ENCODE measurements at regions not wholly inside any gene's neighbourhood (a gene's known extent, or its start where the extent isn't known, plus 50 kb on each side); places are given as distances from the start of the nearest gene placed in this dataset.

DNA sequence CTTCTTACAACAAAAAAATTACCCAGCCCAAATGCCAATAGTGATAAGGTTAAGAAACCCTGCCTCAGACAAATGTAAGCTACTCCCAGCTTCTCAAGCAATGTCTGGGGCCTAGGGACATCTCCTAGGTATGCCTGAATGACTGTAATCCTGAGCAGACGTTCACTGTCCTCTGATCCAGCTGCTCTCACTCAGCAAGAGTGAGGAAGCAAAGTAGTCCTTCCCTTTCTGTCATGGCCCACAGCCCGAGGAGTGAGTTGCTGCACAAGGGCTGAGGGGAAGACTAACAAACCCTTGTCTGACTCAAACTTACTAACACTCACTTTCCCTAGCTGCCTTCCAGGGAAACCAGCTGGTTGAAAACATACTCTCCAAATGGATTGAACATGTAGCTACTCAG is 124.9 kb upstream of the TNFSF4 start:
- Histone ChIP-seq H3K27me3 (ENCODE audit: control insufficient read depth, insufficient read depth, low read length) (no peaks in the 10 kb centered on the region), H3K4me3 (ENCODE audit: low read depth, low read length) (no peak overlapping the region), H3K9me3 (ENCODE audit: control insufficient read depth, insufficient read depth, low read length) (no peaks in the 10 kb centered on the region), H3K27ac (ENCODE audit: low read depth, low read length) (no peak overlapping the region)
- TF ChIP-seq, protein P1, sequence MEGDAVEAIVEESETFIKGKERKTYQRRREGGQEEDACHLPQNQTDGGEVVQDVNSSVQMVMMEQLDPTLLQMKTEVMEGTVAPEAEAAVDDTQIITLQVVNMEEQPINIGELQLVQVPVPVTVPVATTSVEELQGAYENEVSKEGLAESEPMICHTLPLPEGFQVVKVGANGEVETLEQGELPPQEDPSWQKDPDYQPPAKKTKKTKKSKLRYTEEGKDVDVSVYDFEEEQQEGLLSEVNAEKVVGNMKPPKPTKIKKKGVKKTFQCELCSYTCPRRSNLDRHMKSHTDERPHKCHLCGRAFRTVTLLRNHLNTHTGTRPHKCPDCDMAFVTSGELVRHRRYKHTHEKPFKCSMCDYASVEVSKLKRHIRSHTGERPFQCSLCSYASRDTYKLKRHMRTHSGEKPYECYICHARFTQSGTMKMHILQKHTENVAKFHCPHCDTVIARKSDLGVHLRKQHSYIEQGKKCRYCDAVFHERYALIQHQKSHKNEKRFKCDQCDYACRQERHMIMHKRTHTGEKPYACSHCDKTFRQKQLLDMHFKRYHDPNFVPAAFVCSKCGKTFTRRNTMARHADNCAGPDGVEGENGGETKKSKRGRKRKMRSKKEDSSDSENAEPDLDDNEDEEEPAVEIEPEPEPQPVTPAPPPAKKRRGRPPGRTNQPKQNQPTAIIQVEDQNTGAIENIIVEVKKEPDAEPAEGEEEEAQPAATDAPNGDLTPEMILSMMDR (IDR thresholded peaks at IDR 0.05; ENCODE audit: low read depth, low read length) = no peak
- CTCF ChIA-PET = interaction anchor here (0.8 to 0.9 kb wide), 2 partner anchors 506 to 589 kb away, joined by 3 to 5 read pairs; no protein-coding TSS in a partner anchor
- POLR2A ChIA-PET = no interaction called here
- DNase-seq (ENCODE audit: low read depth, low spot score) = peak; percentile 66

DNA sequence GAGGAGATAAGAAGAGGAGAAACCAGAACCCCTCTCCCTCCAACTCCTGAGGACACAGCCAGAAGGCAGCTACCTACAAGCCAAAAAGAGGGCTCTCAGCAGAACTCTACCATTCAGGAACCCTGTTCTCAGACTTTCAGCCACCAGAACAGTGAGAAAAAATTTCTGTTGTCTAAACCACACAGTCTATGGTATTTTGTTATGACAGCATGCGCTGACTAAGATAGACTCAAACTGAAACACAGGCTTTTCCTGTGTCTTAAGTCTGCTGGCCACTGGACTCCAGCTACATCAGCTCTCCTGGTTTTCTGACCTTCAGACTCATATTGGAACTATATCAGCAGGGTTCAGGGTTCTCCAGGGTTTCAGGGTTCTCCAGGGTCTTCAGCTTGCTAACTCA is 126.5 kb upstream of the TNFSF4 start:
- CTCF ChIA-PET = no interaction called here
- DNase-seq (ENCODE audit: low read depth, low spot score) = no peak
- Histone ChIP-seq H3K9me3 (ENCODE audit: control insufficient read depth, insufficient read depth, low read length) (no peaks in the 10 kb centered on the region), H3K27ac (ENCODE audit: low read depth, low read length) (no peak overlapping the region), H3K4me3 (ENCODE audit: low read depth, low read length) (no peak overlapping the region), H3K27me3 (ENCODE audit: control insufficient read depth, insufficient read depth, low read length) (no peaks in the 10 kb centered on the region)
- TF ChIP-seq, protein P1 (IDR thresholded peaks at IDR 0.05; ENCODE audit: low read depth, low read length) = no peak
- POLR2A ChIA-PET = no interaction called here

DNA sequence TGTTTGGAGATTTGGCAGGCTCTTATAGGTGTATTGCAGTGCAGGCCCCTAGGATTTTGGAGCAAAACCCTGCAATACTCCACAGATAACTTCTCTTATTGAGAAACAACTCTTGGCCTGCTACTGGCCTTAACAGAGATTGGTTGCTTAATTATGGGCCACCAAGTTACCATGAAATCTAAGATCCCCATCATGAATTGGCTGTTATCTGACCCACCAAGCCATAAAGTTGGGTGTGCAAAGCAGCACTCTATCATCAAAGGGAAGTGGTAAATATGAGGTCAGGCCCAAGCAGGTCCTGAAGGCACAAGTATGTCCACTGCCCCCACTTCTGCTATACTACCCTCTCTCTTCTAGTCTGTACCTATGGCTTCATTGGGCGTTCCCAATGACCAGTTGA is 130.0 kb upstream of the TNFSF4 start:
- POLR2A ChIA-PET = no interaction called here
- Histone ChIP-seq H3K27ac (ENCODE audit: low read depth, low read length) (no peak overlapping the region), H3K27me3 (ENCODE audit: control insufficient read depth, insufficient read depth, low read length) (no peaks in the 10 kb centered on the region), H3K4me3 (ENCODE audit: low read depth, low read length) (no peak overlapping the region), H3K9me3 (ENCODE audit: control insufficient read depth, insufficient read depth, low read length) (no peaks in the 10 kb centered on the region)
- no peak for DNase-seq (ENCODE audit: low read depth, low spot score)
- CTCF ChIA-PET = no interaction called here
- TF ChIP-seq, protein P1 (IDR thresholded peaks at IDR 0.05; ENCODE audit: low read depth, low read length) = no peak

DNA sequence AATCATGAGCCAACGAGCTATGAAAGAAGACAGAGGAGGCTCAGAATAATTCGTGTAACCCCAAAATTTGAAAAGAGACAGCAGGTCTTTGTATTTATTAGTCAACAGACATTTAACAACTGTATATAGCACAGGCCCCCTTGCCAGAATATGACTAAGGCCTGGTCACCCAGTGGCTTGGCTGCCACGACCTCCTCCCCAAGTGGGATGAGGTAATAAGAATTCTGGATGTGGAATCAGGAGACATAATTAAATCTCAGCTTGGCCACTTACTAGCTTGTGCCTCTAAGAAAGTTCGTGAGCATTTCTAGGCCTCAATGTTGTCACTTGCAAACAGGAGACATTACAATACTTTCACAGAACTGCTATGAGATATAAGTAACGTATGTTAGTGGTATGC is 134.2 kb upstream of the TNFSF4 start:
- Histone ChIP-seq H3K27ac (ENCODE audit: low read depth, low read length) (no peak overlapping the region), H3K4me3 (ENCODE audit: low read depth, low read length) (no peak overlapping the region), H3K27me3 (ENCODE audit: control insufficient read depth, insufficient read depth, low read length) (no peaks in the 10 kb centered on the region), H3K9me3 (ENCODE audit: control insufficient read depth, insufficient read depth, low read length) (no peaks in the 10 kb centered on the region)
- no peak for DNase-seq (ENCODE audit: low read depth, low spot score)
- TF ChIP-seq, protein P1 (IDR thresholded peaks at IDR 0.05; ENCODE audit: low read depth, low read length) = no peak
- ChIA-PET CTCF (no interaction called here), POLR2A (interaction anchor here (0.6 kb wide), 1 partner anchor 700 kb away, joined by 5 read pairs; no protein-coding TSS in a partner anchor)

DNA sequence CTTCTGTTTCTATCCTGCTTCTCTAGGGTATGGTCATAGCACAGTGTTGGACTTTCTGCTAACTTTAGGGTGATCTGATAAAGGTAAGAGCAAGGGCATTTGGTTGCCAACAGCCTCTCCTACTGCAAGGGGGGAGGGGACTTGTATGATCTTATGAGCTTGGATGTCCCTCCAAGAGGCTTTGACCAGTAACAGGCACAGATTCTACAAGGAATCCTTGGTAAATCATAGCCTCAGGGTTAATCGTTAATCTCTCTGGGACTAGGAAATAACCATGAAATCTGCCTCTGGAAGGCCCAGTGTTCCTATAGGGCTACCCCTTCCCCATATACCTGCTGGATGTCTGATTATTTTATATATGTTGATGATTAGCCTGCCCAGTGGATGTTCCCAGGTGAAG is 134.8 kb upstream of the TNFSF4 start:
- DNase-seq (ENCODE audit: low read depth, low spot score) = no peak
- Histone ChIP-seq H3K27me3 (ENCODE audit: control insufficient read depth, insufficient read depth, low read length) (no peaks in the 10 kb centered on the region), H3K9me3 (ENCODE audit: control insufficient read depth, insufficient read depth, low read length) (no peaks in the 10 kb centered on the region), H3K4me3 (ENCODE audit: low read depth, low read length) (no peak overlapping the region), H3K27ac (ENCODE audit: low read depth, low read length) (no peak overlapping the region)
- ChIA-PET POLR2A (interaction anchor here (0.6 kb wide), 1 partner anchor 701 kb away, joined by 5 read pairs; no protein-coding TSS in a partner anchor), CTCF (no interaction called here)
- TF ChIP-seq, protein P1 (IDR thresholded peaks at IDR 0.05; ENCODE audit: low read depth, low read length) = no peak
